ENCODE measurements at regions not wholly inside any gene's neighbourhood (a gene's known extent, or its start where the extent isn't known, plus 50 kb on each side); places are given as distances from the start of the nearest gene placed in this dataset.

- Histone ChIP-seq H3K9ac (ENCODE audit: low read depth in 2 of 2, low read length in 2 of 2) (no peak overlapping the region), H3K9me3 (no peaks in the 10 kb centered on the region), H3K27ac (no peak overlapping the region), H3K4me3 (no peak overlapping the region), H3K27me3 (no peaks in the 10 kb centered on the region), H3K4me1 (no peaks in the 10 kb centered on the region), H3K36me3 (no peaks in the 10 kb centered on the region)
- TF ChIP-seq CTCF (IDR thresholded peaks at IDR 0.05), result no peak
- DNase-seq, result no peak
- intact Hi-C loops (cut with DNase I), result no loop called here
These were observed 702.9 kb downstream of the BCL11A start for GRCh38 chr2:59850554-59850953.

DNA sequence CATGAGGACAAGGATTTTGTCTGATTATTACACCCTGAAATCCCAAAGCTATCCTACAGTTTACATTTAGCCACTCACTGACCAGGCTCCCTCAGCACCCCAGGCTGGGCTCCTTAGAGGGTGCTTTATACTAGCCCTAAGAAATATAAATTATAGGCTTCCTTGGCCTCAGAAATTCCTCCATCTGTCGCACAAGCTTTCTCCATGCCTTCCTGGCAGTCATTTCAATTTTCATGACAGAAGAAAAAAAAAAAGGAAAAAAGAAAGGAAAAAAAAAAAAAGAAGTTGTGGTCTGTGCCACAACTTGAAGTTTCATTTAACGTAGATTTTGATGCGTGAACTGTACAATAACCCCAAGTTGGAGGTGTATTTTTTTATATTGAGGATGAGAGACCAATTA is 719.5 kb downstream of the BCL11A start:
- Histone ChIP-seq H3K36me3 (no peaks in the 10 kb centered on the region), H3K9ac (ENCODE audit: low read depth in 2 of 2, low read length in 2 of 2) (no peak overlapping the region), H3K4me3 (no peak overlapping the region), H3K9me3 (no peaks in the 10 kb centered on the region), H3K27me3 (no peaks in the 10 kb centered on the region), H3K4me1 (no peaks in the 10 kb centered on the region), H3K27ac (no peak overlapping the region)
- TF ChIP-seq CTCF (IDR thresholded peaks at IDR 0.05), result no peak
- intact Hi-C loops (cut with DNase I), result no loop called here
- no peak for DNase-seq

- no peak for DNase-seq
- Histone ChIP-seq H3K27ac (no peak overlapping the region), H3K4me1 (no peaks in the 10 kb centered on the region), H3K9ac (ENCODE audit: low read depth in 2 of 2, low read length in 2 of 2) (no peak overlapping the region), H3K9me3 (no peaks in the 10 kb centered on the region), H3K27me3 (no peaks in the 10 kb centered on the region), H3K36me3 (no peaks in the 10 kb centered on the region), H3K4me3 (no peak overlapping the region)
- intact Hi-C loops (cut with DNase I), result no loop called here
- TF ChIP-seq CTCF (IDR thresholded peaks at IDR 0.05), result no peak
These were observed 722.9 kb downstream of the BCL11A start for GRCh38 chr2:59830601-59831000.

- Histone ChIP-seq H3K27me3 (no peaks in the 10 kb centered on the region), H3K9ac (ENCODE audit: low read depth in 2 of 2, low read length in 2 of 2) (no peak overlapping the region), H3K9me3 (no peaks in the 10 kb centered on the region), H3K4me3 (no peak overlapping the region), H3K4me1 (no peaks in the 10 kb centered on the region), H3K27ac (no peak overlapping the region), H3K36me3 (no peaks in the 10 kb centered on the region)
- TF ChIP-seq CTCF (IDR thresholded peaks at IDR 0.05), result no peak
- intact Hi-C loops (cut with DNase I), result no loop called here
- DNase-seq, result no peak
These were observed 725.8 kb downstream of the BCL11A start for GRCh38 chr2:59827677-59828076.

DNA sequence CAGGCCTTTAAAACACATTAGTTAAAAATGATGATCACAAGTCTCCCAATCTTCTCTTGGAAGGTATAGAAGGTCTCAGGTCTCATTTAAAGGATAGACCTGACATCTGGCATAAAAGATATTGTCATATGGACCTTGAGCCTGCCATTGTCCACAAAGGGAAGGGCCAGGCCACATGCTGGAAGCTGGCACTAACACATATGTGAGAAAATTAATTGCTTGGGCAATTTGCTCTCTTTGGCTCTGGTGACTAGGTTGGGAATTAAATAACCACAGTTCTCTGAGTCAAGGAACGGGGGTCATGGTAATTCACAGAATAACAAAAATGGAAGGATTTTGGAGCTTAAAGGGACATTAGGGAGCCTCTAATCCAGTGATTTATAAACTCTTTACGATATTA is 727.3 kb downstream of the BCL11A start:
- Histone ChIP-seq H3K9ac (ENCODE audit: low read depth in 2 of 2, low read length in 2 of 2) (no peak overlapping the region), H3K4me1 (no peaks in the 10 kb centered on the region), H3K9me3 (no peaks in the 10 kb centered on the region), H3K4me3 (no peak overlapping the region), H3K27ac (no peak overlapping the region), H3K27me3 (no peaks in the 10 kb centered on the region), H3K36me3 (no peaks in the 10 kb centered on the region)
- no peak for DNase-seq
- TF ChIP-seq CTCF (IDR thresholded peaks at IDR 0.05), result no peak
- intact Hi-C loops (cut with DNase I), result no loop called here

GRCh38 chr2:59824314-59824713 is 729.1 kb downstream of the BCL11A start:
- Histone ChIP-seq H3K27ac (no peak overlapping the region), H3K9me3 (no peaks in the 10 kb centered on the region), H3K36me3 (no peaks in the 10 kb centered on the region), H3K9ac (ENCODE audit: low read depth in 2 of 2, low read length in 2 of 2) (no peak overlapping the region), H3K27me3 (no peaks in the 10 kb centered on the region), H3K4me1 (no peaks in the 10 kb centered on the region), H3K4me3 (no peak overlapping the region)
- no peak for TF ChIP-seq CTCF (IDR thresholded peaks at IDR 0.05)
- intact Hi-C loops (cut with DNase I), result no loop called here
- DNase-seq, result no peak
